HAP-1 (cell line): ENCODE measurements at regions not wholly inside any gene's neighbourhood (a gene's known extent, or its start where the extent isn't known, plus 50 kb on each side); places are given as distances from the start of the nearest gene placed in this dataset.

ENCODE experiments used
- DNase-seq, 2 experiments: peaks; one replicate each; pipeline ENCODE4 v3.0.0-alpha.2; 2016 to 2020; ENCODE audit warnings: low spot score in 2 of 2
- H3K27me3 ChIP-seq: fragments of 250-450 bp; sonication (Bioruptor Pico); 2 replicates; pipeline ENCODE4 v1.5.1; 2020; ENCODE audit warnings: low read depth, mild to moderate bottlenecking, moderate library complexity
- H3K36me3 ChIP-seq: fragments of 250-450 bp; sonication (Bioruptor Pico); replicated peaks from 2 replicates; pipeline ENCODE4 v1.5.1; 2020; ENCODE audit warnings: mild to moderate bottlenecking
- H3K4me1 ChIP-seq: fragments of 250-450 bp; sonication (Bioruptor Pico); 2 replicates; pipeline ENCODE4 v1.5.1; 2020; ENCODE audit warnings: mild to moderate bottlenecking
- H3K4me3 ChIP-seq: fragments of 250-450 bp; sonication (Bioruptor Pico); 2 replicates; pipeline ENCODE4 v1.5.1; 2020; ENCODE audit warnings: mild to moderate bottlenecking, moderate library complexity
- H3K9me3 ChIP-seq: fragments of 250-450 bp; sonication (Bioruptor Pico); 2 replicates; pipeline ENCODE4 v1.5.1; 2020; ENCODE audit warnings: mild to moderate bottlenecking, moderate library complexity
- in situ Hi-C: fragments of 300-500 bp; cut with MboI; formaldehyde crosslinking; loops from 3 replicates; pipeline ENCODE4 v1.14.3; 2020; ENCODE audit warnings: low sequenced_read_pairs, inconsistent platforms, mixed read lengths

DNA sequence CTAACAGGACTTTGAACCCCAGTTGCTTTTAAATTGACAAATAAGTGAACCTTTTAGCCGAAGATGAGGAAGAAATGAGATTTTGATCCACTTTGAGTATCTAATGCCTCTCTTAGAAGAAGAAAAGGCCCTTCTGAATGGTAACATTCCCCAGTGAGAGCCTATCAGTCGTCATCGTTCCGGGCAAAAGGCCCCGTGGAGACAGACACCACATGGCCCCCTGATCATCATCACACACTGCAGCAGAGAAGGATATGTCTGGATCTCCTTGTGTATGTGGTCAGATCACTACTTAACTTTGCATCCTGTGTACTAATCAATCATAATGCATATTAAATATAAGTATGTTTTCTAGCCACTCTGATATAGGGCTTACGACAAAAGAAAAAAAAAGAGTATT, 87.3 kb upstream of the SMYD2 start:
- in situ Hi-C loops: no loop called here
- Histone ChIP-seq H3K4me3 (no peak overlapping the region), H3K27me3 (peaks cover 9% of the 10 kb centered on the region), H3K9me3 (no peaks in the 10 kb centered on the region), H3K4me1 (no peaks in the 10 kb centered on the region; the same call in 1 of the 2 replicates), H3K36me3 (no peaks in the 10 kb centered on the region)
- no peak for DNase-seq

DNA sequence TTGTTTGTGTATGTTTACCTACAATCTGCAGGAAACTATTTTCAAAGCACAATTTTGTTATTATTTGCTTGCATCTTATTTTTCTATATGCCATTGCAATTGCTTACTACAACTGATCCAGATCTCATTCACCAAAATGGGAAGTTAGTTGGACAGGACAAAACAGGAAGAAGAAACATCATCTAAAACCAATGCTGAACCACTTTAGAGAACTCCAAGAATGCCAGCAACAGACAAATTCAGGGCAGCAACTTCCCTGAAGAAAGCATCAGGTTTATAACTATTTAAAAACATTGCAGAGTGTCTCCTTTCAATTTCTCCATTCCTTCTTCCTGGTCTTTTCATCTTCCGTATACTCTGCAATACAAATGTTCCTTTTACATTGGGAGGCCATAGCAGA, 82.4 kb upstream of the SMYD2 start:
- in situ Hi-C loops: no loop called here
- no peaks in the 10 kb centered on the region for H3K9me3 ChIP-seq
- DNase-seq: no peak
- H3K4me1 ChIP-seq: no peaks in the 10 kb centered on the region
- H3K27me3 ChIP-seq: peaks cover 15% of the 10 kb centered on the region
- H3K36me3 ChIP-seq: no peaks in the 10 kb centered on the region
- H3K4me3 ChIP-seq: no peak overlapping the region

DNA sequence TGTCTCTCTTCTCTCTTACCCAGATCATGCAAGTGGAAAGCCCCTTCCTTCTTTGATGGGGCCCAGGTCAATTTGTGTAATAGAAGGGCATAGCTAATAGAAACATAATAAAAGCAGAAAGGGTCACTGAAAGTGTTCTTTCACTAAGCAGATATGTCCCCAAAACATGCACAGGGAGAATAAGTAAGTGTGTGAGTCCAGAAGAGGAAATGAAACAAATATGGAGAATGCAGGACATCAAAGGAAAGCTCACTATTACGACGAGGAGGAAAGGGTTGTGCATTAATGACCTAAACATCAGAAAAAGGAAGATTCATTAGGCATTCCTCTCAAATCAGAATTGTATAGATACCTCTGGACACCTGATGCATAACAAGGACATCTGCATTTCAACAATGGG, 81.4 kb upstream of the SMYD2 start:
- peaks cover 15% of the 10 kb centered on the region for H3K27me3 ChIP-seq
- H3K4me1 ChIP-seq: no peaks in the 10 kb centered on the region
- DNase-seq: no peak
- H3K9me3 ChIP-seq: no peaks in the 10 kb centered on the region
- H3K36me3 ChIP-seq: no peaks in the 10 kb centered on the region
- in situ Hi-C loops: no loop called here
- H3K4me3 ChIP-seq: no peak overlapping the region

GRCh38 chr1:214202992-214203391, 78.0 kb upstream of the SMYD2 start:
- peaks cover 15% of the 10 kb centered on the region for H3K27me3 ChIP-seq
- no peaks in the 10 kb centered on the region for H3K4me1 ChIP-seq
- in situ Hi-C loops: loop anchor here (25.0 kb wide), 1 partner anchor 384 kb away; no protein-coding TSS in a partner anchor
- no peaks in the 10 kb centered on the region for H3K9me3 ChIP-seq
- no peaks in the 10 kb centered on the region for H3K36me3 ChIP-seq
- no peak overlapping the region for H3K4me3 ChIP-seq
- no peak for DNase-seq

DNA sequence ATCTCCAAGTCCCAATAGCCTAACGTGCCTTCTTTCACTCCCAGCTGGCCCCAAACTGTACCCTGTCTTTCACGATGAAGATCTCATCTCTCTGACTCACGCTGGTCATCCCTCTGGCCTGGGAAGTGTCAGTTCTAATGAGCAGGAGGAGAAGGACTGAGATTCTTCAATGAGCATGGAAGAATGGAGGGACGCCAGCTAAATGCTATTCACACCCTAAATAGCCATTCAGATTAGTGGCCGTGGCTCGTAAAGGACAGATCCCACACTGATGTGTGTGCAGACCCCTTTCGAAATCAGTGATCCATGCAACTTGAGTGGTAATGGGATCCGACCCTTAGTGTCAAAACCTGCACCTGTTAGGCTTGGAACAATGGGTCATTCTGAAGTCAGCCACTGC, 75.9 kb upstream of the SMYD2 start:
- no peak for DNase-seq
- Histone ChIP-seq H3K27me3 (peaks cover 6% of the 10 kb centered on the region), H3K36me3 (no peaks in the 10 kb centered on the region), H3K4me3 (no peak overlapping the region), H3K9me3 (no peaks in the 10 kb centered on the region), H3K4me1 (no peaks in the 10 kb centered on the region)
- in situ Hi-C loops: loop anchor here (5.0 to 25.0 kb wide), 2 partner anchors 127 to 382 kb away; no protein-coding TSS in a partner anchor

GRCh38 chr1:214208460-214208859, 72.5 kb upstream of the SMYD2 start:
- in situ Hi-C loops: loop anchor here (5.0 to 25.0 kb wide), 2 partner anchors 124 to 379 kb away; no protein-coding TSS in a partner anchor
- Histone ChIP-seq H3K36me3 (no peaks in the 10 kb centered on the region), H3K9me3 (no peaks in the 10 kb centered on the region), H3K4me1 (no peaks in the 10 kb centered on the region), H3K4me3 (no peak overlapping the region), H3K27me3 (no peaks in the 10 kb centered on the region)
- DNase-seq: no peak

GRCh38 chr1:214209260-214209808, 71.6 kb upstream of the SMYD2 start:
- DNase-seq: no peak
- peaks cover 2% of the 10 kb centered on the region; the same call in 1 of the 2 replicates for H3K4me1 ChIP-seq
- in situ Hi-C loops: loop anchor here (5.0 to 25.0 kb wide), 2 partner anchors 123 to 378 kb away; no protein-coding TSS in a partner anchor
- no peaks in the 10 kb centered on the region for H3K9me3 ChIP-seq
- H3K27me3 ChIP-seq: no peaks in the 10 kb centered on the region
- no peaks in the 10 kb centered on the region for H3K36me3 ChIP-seq
- no peak overlapping the region for H3K4me3 ChIP-seq

DNA sequence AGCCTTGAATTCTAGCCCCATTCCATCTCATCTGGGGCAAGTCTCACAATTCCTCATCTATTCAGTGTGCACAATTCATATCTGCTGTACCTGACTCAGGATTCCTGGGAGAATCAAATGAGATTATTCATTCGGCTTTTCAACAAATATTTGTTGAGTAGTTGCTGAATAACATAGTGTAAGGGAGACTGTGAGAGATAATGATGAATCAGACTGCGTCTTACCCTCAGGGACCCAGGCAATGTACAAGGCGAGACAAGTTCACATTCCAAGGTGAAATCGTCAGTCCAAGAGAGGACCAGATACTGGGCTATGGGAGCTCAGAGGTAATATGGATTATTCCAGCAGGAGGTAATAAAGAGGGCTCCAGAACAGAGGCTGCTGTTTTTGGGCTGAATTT, 67.8 kb upstream of the SMYD2 start:
- peaks cover 2% of the 10 kb centered on the region; the same call in 1 of the 2 replicates for H3K4me1 ChIP-seq

DNA sequence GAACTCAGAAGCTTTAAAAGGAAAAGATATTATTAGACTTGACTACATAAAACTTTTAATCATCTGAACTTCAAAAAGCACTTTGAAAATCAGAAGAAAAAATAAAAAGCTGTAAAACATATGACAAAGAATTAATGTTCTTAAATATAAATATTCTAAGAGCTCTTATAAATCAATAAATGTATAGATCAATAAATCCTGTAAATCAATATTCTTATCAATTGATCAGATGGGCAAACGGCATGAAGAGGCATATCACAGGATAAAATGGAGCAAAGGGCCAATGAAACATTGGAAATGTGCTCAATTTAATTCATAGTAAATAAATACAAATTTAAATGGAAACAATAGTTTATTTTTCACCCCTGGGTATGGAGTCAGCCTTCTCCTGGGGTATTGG, 66.1 kb upstream of the SMYD2 start:
- DNase-seq: no peak
- Histone ChIP-seq H3K27me3 (peaks cover 18% of the 10 kb centered on the region), H3K36me3 (no peaks in the 10 kb centered on the region), H3K4me1 (peaks cover 2% of the 10 kb centered on the region; the same call in 1 of the 2 replicates), H3K4me3 (no peak overlapping the region), H3K9me3 (no peaks in the 10 kb centered on the region)
- in situ Hi-C loops: loop anchor here (25.0 kb wide), 1 partner anchor 372 kb away; no protein-coding TSS in a partner anchor

More for the DNA sequence above, 67.8 kb upstream of the SMYD2 start:
- Histone ChIP-seq H3K36me3 (no peaks in the 10 kb centered on the region), H3K27me3 (peaks cover 9% of the 10 kb centered on the region; the same call in 1 of the 2 replicates), H3K4me3 (no peak overlapping the region), H3K9me3 (no peaks in the 10 kb centered on the region)
- DNase-seq: no peak
- in situ Hi-C loops: loop anchor here (25.0 kb wide), 1 partner anchor 374 kb away; no protein-coding TSS in a partner anchor

GRCh38 chr1:214215583-214215982, 65.4 kb upstream of the SMYD2 start:
- no peaks in the 10 kb centered on the region for H3K9me3 ChIP-seq
- no peak overlapping the region for H3K4me3 ChIP-seq
- H3K36me3 ChIP-seq: no peaks in the 10 kb centered on the region
- DNase-seq: no peak
- peaks cover 18% of the 10 kb centered on the region for H3K27me3 ChIP-seq
- peaks cover 2% of the 10 kb centered on the region; the same call in 1 of the 2 replicates for H3K4me1 ChIP-seq
- in situ Hi-C loops: loop anchor here (25.0 kb wide), 1 partner anchor 372 kb away; no protein-coding TSS in a partner anchor

DNA sequence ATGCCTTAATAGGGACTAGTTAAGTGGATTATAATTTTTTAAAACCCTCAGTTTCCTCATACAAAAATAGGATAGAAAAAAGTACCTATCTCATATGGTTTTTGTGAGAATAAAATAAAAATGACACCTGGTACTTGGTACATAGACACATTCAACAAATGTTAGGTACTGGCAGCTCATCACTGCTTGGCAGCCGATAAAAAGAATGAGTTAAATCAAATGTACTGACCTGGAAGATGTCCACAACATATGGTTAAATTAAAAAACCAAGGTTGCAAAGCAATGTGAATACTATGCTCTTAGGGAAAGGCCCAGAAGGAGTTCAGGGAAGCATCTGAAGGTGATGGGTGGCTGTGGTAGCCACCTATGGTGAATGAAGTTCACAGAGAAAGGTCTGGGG, 64.9 kb upstream of the SMYD2 start:
- Histone ChIP-seq H3K4me1 (peaks cover 2% of the 10 kb centered on the region; the same call in 1 of the 2 replicates), H3K27me3 (peaks cover 18% of the 10 kb centered on the region), H3K36me3 (no peaks in the 10 kb centered on the region), H3K9me3 (no peaks in the 10 kb centered on the region), H3K4me3 (no peak overlapping the region)
- in situ Hi-C loops: loop anchor here (25.0 kb wide), 1 partner anchor 371 kb away; no protein-coding TSS in a partner anchor
- no peak for DNase-seq

GRCh38 chr1:214216779-214217178, 64.2 kb upstream of the SMYD2 start:
- no peak for DNase-seq
- in situ Hi-C loops: loop anchor here (25.0 kb wide), 1 partner anchor 371 kb away; no protein-coding TSS in a partner anchor
- peaks cover 2% of the 10 kb centered on the region; the same call in 1 of the 2 replicates for H3K4me1 ChIP-seq
- no peak overlapping the region for H3K4me3 ChIP-seq
- H3K36me3 ChIP-seq: no peaks in the 10 kb centered on the region
- H3K9me3 ChIP-seq: no peaks in the 10 kb centered on the region
- peaks cover 18% of the 10 kb centered on the region for H3K27me3 ChIP-seq

DNA sequence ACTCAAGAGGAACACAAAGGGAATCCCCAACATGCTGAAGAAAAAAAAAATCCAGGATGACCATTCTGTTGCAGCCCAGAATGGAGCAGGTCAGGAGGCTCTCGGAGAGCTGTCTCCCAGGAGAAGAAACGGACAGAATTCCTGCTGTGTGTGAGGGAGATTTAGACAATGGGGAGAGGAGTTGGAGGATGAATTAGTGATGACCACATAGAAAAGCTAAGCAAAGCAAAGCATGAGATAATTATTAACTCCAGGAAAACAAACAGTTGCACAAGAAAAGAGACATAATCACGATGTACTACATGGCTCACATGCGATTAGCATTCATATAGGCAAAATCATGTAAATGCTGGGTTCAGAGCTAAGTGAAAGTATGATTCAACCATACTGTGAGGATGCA, 61.1 kb upstream of the SMYD2 start:
- Histone ChIP-seq H3K4me1 (no peaks in the 10 kb centered on the region), H3K9me3 (no peaks in the 10 kb centered on the region), H3K36me3 (no peaks in the 10 kb centered on the region), H3K4me3 (no peak overlapping the region), H3K27me3 (peaks cover 18% of the 10 kb centered on the region)
- in situ Hi-C loops: loop anchor here (25.0 kb wide), 1 partner anchor 367 kb away; no protein-coding TSS in a partner anchor
- no peak for DNase-seq

- Histone ChIP-seq H3K9me3 (no peaks in the 10 kb centered on the region), H3K4me3 (no peak overlapping the region), H3K4me1 (no peaks in the 10 kb centered on the region), H3K36me3 (no peaks in the 10 kb centered on the region), H3K27me3 (peaks cover 18% of the 10 kb centered on the region)
- no peak for DNase-seq
- in situ Hi-C loops: loop anchor here (25.0 kb wide), 1 partner anchor 366 kb away; no protein-coding TSS in a partner anchor
Measured at GRCh38 chr1:214220891-214221290, 60.1 kb upstream of the SMYD2 start.
